NCI-H226 (cell line): ENCODE measurements at regions not wholly inside any gene's neighbourhood (a gene's known extent, or its start where the extent isn't known, plus 50 kb on each side); places are given as distances from the start of the nearest gene placed in this dataset.
"Not testable (repeated sequence)": the region's sequence is repeated elsewhere in the genome, so short reads cannot be mapped to it uniquely, and the experiment has no call there.

Experiments
- DNase-seq: peaks from one replicate; pipeline ENCODE4 v3.0.0-alpha.2; 2015

DNA sequence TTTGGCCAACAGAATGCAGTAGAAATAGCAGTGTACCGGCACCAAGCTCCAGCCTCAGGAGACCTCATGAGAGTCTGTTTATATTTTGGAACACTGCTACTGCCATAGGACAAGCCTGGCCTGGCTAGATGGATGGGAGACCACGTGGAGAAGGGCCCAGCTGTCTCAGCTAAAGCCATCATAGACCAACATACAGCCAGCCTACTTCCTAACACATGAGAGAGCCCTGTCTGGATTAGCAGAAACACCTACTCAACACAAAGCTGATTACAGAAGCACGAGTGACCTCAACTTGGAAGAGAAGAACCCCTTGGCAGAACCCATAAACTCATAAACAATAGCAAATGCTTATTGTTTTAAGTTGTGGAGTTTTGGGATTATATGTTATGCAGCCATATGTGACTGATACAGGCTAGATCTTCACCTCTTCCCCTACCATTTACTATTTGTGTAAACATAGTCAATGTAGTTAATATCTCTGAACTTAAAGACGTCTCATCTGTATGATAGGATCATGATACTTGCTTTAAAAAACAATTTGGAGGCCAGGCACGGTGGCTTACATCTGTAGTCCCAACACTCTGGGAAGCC lies 199.4 kb upstream of the ZNF217 start:
- no peak for DNase-seq

GRCh38 chr20:53789989-53790675 lies 196.5 kb upstream of the ZNF217 start:
- no peak for DNase-seq

GRCh38 chr20:53788253-53789022 lies 194.8 kb upstream of the ZNF217 start:
- no peak for DNase-seq

- not testable (repeated sequence) for DNase-seq
Observed at GRCh38 chr20:53787491-53787931, 193.9 kb upstream of the ZNF217 start.

GRCh38 chr20:53786445-53787267 lies 193.0 kb upstream of the ZNF217 start:
- no peak for DNase-seq

GRCh38 chr20:53786071-53786444 lies 192.4 kb upstream of the ZNF217 start:
- DNase-seq, result no peak

GRCh38 chr20:53785320-53785719 lies 191.7 kb upstream of the ZNF217 start:
- no peak for DNase-seq

- DNase-seq, result no peak
Observed at GRCh38 chr20:53783768-53784167, 190.1 kb upstream of the ZNF217 start.

DNA sequence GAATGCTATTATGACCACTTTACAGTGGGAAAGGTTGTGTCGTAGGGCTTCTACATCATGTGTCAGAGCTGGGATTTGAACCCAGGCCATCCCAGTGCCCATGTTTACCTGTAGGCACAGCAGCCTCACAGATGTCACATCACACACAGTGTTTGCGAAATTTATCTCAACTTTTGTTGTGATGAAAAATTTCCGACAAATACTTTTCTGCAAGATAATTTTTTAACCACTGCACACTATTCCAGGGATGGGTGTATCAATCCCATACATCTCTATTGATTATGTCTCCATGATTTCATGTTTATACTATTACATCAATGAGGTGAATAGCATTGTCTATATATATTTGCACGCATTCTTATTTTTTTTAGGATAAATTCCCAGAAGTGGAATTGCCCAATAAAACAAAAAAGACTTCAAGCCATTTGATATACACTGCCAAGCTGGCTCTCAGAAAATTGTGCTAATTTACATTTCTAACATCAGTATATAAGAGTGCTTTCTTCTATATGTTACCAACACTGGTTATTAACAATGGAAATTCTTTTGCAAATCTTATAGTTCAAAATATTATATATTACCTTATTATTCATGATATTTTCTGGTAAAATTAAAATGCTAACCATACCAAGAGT lies 189.1 kb upstream of the ZNF217 start:
- DNase-seq, result no peak

- DNase-seq, result no peak
Observed at GRCh38 chr20:53779822-53780221, 186.2 kb upstream of the ZNF217 start.

DNA sequence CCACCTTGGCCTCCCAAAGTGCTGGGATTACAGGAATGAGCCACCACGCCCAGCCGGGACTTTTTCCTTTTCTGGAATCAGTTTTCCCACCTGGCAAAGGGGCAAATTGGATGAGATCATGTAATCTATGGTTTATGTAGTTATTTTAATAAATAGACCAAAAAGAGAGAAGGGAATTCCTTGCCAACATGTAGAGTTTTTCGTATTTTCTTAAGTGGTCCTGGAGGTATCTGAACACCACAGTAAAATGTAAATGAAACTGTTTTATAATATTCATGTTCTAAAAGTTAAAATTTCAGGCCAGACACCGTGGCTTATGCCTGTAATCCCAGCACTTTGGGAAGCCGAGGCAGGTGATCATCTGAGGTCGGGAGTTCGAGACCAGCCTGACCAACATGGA lies 185.1 kb upstream of the ZNF217 start:
- DNase-seq, result no peak

GRCh38 chr20:53778041-53778516 lies 184.4 kb upstream of the ZNF217 start:
- DNase-seq, result no peak

- not testable (repeated sequence) for DNase-seq
Observed at GRCh38 chr20:53777402-53777801, 183.8 kb upstream of the ZNF217 start.

- DNase-seq, result no peak
Observed at GRCh38 chr20:53776858-53777257, 183.2 kb upstream of the ZNF217 start.

- peak; percentile 94 for DNase-seq
Observed at GRCh38 chr20:53774461-53775203, 181.0 kb upstream of the ZNF217 start.

- DNase-seq, result peak; percentile 93
Observed at GRCh38 chr20:53773792-53774401, 180.3 kb upstream of the ZNF217 start.

- DNase-seq, result not testable (repeated sequence)
Observed at GRCh38 chr20:53773066-53773791, 179.6 kb upstream of the ZNF217 start.

- no peak for DNase-seq
Observed at GRCh38 chr20:53769041-53769440, 175.4 kb upstream of the ZNF217 start.

GRCh38 chr20:53768329-53768728 lies 174.7 kb upstream of the ZNF217 start:
- no peak for DNase-seq

GRCh38 chr20:53767206-53767930 lies 173.7 kb upstream of the ZNF217 start:
- no peak for DNase-seq
